Breast epithelium (tissue), 3 donors: ENCODE measurements at regions not wholly inside any gene's neighbourhood (a gene's known extent, or its start where the extent isn't known, plus 50 kb on each side); places are given as distances from the start of the nearest gene placed in this dataset.

Experiments used
- CTCF ChIP-seq, 3 donors: fragments of 450-650 bp; IDR thresholded peaks; one replicate each; pipeline ENCODE4 v1.5.1; 2016 to 2017; ENCODE audit warnings: antibody characterized with exemption in 3 of 3, mild to moderate bottlenecking in 3 of 3, moderate library complexity in 3 of 3
- POLR2A ChIP-seq: fragments of 450-650 bp; IDR thresholded peaks from one replicate; pipeline ENCODE4 v1.6.1; 2016; ENCODE audit warnings: antibody characterized with exemption, mild to moderate bottlenecking, moderate library complexity
- POLR2AphosphoS5 ChIP-seq, 3 donors: sonication (generic); formaldehyde crosslinking; IDR thresholded peaks; one replicate each; pipeline ENCODE4 v1.6.1; 2017; ENCODE audit warnings: antibody characterized with exemption in 3 of 3

- TF ChIP-seq POLR2AphosphoS5 (IDR thresholded peaks at IDR 0.05) (no peak), CTCF (IDR thresholded peaks at IDR 0.05) (no peak), POLR2A (no peak)
Observed at GRCh38 chr10:32187686-32188085, 131.5 kb upstream of the KIF5B start.
